Stimulated activated CD8-positive, alpha-beta memory T cell treated with anti-CD3 and anti-CD28 coated beads, Interleukin-4, amount 100 ng/mL, for 1 hour (primary cell): ENCODE measurements at regions not wholly inside any gene's neighbourhood (a gene's known extent, or its start where the extent isn't known, plus 50 kb on each side); places are given as distances from the start of the nearest gene placed in this dataset.

Experiments
- DNase-seq, 2 donors: peaks; one replicate each; pipeline ENCODE4 v3.0.0-alpha.2; 2020; ENCODE audit warnings: low read depth in 2 of 2, low spot score in 1 of 2

DNA sequence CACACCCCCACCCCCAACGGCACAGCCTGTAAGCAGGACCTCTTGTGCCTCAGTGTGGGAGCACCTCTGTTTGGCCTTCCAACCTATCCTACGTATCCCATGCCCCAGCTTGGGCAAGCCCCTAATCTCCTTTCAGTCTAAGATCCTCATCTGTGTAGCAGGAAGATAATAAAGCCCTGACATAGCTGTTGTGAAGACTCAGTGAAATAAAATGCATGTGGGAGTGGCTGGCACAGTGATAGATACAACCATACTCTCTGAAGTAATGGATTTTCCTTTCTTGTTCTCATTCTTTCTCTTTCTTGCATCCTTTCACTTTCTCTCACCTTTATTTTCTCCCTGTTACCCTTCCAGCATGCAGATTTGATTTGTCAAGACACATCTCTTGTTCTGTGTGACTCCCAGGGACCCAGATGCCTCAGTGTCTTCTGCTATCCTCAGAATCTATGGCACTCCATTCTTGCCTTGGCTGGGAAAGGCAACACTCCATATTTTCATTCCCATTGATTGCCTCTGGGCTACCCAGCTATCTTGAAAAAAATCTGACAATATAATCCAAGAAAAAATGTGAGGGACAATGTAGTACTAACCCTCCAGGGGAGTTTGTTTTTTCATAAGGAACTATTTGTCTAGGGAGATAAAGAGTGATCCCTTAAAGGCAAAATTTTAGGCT is 207.2 kb upstream of the SETBP1 start:
- no peak for DNase-seq

DNA sequence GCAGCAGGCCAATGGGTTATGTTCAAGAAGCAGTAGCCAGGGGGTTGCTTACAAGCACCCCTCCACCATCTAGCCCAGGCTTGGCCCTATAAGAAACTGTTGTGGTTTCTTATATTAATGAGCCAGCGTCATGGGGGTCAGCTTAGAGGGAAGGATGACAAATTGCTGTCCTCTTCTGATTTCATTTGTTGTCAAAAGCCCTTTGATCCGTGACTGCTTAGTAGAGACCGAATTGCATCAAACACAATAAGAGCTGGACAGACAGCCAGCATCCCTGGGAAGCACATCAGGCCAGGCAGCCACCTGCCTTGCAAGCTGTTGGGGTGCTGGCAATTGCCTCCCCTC is 206.6 kb upstream of the SETBP1 start:
- no peak for DNase-seq

DNA sequence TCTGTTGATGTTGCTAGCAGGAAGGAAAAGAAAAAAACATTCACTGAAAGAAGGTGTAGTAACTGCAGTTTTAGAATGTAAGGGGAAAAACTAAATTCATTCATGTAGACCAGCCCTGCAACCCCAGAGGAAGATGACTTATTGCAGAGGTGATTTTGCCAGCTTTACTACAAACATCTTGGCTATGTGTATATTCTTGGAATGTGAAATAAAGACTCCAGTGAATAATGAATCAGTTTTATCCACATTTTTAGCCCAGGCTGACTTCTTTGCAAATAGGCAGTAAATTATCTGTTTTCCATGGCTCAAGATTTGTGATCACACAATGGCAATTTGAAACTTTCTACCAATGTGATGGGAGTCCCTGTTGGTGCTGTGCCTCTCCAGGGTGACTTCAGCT is 206.1 kb upstream of the SETBP1 start:
- no peak for DNase-seq

DNA sequence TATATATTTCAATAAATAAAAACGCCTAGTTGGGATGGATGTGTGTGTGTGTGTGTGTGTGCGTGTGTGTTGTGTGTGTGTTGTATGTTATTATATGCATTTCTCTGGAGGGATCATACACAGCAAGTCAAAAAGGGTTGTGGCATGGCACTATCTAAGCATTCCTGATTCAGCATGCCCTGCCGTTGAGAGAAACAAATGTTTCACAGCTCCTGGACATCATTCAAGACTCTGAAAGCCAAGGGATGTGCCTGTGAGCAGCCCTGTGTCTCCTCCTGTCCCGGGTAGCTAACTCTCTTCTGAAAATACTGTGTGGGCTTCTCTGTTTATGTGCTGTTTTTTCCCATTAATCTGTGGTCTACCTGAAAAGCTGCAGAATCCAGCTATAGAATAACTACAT is 197.9 kb upstream of the SETBP1 start:
- DNase-seq, result no peak

DNA sequence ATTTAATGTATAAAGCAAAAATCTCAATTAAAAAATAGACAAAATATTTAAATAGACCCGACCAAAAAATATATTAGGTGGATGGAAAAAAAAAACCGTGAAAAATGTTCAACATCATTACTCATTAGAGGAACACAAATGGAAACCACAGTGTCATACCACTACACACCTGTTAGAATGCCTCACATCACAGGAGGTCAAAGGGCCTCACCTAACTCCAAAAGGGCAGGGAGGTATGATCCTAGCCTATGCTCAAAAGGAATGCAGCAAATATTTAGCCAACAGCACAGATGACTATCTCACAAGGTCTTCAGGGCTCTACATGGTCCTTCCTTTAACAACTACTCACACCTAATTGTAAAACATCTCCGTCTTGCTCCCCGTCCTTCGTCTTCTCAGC is 185.5 kb upstream of the SETBP1 start:
- no peak for DNase-seq

DNA sequence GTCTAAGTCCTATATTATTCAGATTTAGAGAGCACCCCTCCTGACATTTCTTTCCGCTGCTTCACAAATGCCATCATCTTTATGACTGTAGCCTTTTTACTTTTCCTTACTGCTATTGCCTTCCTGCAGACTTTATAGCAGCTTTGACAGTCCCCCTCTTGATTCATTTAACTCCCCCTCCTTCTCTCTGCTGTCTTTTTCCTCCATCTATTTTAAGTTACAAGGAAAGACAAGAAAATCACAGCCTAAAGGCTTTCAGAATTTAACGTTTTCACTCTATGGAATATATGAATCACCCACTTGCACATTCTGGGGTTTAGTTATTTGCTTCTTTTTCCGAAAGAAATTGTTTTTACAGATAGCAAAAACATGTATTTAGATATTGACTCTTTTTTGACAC is 183.4 kb upstream of the SETBP1 start:
- DNase-seq, result no peak

DNA sequence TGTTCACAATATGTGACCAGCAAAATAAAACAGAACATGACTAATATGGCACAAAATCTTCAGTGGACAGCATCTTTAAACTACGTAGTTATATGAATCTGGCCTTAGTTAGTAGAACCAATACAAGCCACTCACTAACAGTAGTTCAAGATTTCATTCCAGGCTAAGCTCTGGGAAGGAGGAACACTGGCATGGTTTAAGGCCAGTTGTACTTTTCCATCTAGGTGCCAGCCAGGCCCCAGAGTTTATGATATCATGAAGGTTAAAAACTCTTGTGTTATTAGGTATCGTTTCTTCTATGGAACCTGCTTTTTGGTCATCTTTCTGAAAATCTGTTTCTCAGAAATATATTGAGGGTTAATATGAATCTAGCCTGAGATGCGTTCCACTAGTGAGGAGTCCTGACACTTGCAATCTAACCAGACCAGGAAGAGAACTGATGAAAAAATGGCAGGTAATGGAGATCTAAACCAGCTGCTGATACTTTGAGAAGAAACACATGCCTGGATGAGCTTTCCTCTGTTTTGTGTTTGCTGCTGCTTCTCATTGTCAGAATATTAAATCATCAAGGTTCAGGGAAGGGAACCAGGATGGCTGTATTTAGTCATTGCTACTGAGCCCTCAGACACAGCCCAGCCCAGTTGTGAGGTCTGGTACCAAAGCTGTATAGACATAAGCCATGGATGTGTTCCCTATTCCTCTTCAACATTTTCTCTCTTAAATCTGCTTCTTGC is 182.8 kb upstream of the SETBP1 start:
- DNase-seq, result no peak

DNA sequence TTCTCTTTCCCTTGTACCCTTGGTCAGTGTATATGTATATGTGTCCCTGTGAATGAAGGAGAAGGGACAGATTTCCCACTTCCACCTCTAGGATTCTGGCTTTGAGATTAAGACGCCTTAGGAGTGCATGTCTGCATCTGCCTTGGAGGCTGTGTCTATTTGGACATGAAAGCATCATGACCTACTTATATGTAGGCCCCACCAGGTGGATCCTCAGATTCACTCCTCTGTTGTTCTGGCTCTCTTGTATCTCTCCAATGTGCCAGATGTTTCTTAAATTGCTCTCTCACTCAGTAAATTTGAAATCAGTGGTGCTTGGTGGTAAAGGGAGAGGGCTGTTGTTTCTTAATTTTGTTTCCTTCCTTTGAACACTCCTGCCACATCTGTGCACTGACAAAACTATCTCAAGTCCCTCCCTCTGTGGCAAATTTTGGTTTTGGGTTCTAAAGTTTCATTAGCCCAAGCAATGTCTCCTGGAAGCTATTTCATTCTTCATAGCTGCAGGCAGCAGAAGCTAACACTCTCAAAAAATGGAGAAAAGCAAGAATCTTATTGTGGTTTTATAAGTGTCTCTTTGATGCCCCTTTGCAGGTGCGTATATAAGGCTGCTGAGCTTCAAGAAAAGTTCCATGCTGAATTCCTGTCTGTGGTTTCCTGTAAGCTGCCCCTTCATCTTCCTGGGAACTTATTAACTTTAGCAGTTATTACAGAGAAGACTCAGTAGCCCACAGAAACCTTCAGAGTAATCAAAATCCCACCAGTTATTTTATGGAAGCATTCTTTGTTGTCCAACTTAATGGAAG is 179.7 kb upstream of the SETBP1 start:
- DNase-seq, result no peak

DNA sequence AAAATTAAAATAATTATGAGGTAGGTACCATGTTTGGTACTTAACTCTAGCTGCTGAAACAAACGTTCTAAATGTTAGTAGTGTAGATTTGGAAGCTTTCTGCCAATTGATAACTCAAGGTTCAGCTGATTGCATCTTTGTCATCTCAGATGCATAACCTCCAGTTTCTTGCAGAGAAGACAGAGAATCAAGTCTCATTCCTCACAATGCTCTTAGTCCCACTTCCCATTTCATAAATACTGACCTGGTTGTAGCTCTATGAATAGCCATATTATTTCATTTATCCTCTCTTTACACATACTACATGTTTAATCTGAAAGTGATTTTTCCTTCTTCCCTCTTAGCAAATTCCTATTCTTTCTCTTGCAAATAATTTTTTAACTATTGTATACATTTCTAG is 178.5 kb upstream of the SETBP1 start:
- no peak for DNase-seq

DNA sequence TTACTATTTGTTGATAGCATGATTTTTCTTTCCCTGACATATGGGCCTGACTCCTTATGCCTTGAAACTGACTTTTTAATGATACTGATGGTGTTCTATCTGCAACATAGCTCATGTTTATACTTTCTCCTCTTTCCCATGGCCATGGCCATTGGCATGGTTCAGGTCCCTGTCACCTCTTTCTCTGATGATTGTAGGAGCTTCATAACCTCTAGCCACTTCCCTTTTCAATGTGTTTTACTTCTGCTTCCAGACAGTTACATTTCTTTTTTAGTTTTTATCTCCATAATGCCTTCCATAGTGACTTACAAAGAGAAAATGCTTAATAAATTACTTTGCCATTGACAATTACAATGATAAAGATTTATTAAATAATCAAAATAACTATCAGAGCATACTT is 177.9 kb upstream of the SETBP1 start:
- no peak for DNase-seq

DNA sequence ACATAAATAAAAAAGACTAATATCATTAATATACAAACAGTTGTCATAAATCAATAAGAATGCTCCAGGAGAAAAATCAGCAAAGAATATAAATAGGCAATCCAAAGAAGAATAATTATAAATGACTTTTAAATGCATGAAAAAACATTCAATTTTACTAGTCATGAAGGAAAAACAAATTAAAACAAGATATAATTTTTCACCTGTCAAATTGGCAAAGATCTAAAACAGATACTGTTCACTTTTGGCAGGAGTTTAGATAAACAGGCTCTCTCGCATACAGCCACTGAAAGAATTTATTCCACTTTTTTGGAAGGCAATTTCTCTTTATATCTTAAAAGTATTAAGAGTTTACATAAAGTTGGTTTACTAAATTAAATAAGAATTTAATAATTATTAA is 176.8 kb upstream of the SETBP1 start:
- DNase-seq, result no peak

DNA sequence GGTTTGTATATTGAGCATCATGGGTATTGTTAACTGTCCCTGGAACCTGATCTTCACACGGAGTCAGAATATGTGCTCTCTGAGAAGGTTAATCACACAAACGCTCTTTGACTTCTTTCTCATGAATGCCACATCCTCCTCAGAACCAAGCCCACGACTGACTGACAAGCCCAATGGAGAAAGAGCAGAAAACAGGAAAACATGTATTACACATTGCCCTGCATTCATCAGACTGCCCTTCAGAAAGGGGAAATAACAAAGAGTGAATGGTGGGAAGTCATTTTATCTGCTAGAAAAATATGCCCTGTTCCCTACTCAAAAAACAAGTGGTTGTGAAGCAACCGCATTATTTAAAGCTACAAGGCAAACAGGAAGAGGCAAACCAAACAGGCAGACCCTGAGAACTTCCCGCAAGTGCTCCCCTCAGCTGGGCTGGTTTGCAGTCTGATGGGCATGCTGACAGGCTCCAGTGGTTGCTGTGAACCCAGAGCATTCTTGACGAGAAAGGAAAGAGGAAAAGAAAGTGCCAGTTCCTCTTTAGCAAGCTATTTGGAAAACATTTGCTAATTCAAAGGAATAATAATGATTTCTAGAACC is 172.9 kb upstream of the SETBP1 start:
- DNase-seq, result peak in 1 of 2 donors; percentile 3

DNA sequence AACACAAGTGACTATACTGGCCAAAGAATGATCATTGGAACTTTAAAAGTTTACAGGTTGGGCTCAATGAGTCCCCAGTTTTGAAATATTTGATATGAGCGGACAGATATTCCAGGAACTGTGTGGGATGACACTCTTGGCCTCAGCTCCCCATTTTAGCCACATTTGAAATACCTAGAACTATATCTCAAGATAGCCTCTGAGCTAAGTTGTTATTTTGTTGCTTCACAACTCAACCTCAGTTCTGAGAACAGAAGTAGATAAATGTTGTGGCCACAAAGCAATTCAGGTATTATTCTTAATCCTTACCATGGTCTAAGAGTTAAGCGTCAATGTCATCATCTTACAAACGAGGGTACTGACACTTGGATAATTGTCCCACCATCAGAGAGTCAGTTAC is 172.2 kb upstream of the SETBP1 start:
- DNase-seq, result no peak

DNA sequence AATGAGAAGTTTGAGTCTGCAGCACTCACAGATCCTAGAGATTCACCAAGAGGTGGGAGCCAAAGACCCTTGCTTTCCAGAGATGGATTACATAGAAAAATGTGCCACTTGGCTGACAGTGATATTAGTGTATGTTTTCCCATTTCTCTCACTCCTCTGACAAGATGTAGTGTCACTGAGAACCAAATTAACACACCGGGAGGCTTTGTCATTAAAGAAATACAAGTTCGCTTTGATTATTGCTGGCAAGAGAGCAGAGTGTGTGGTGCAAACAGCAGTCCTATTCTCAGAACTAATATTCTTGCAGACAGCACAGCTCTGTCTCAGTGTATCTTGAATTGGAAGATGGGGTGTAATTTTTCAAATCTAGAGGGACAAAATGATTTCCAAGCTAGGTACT is 171.6 kb upstream of the SETBP1 start:
- no peak for DNase-seq

DNA sequence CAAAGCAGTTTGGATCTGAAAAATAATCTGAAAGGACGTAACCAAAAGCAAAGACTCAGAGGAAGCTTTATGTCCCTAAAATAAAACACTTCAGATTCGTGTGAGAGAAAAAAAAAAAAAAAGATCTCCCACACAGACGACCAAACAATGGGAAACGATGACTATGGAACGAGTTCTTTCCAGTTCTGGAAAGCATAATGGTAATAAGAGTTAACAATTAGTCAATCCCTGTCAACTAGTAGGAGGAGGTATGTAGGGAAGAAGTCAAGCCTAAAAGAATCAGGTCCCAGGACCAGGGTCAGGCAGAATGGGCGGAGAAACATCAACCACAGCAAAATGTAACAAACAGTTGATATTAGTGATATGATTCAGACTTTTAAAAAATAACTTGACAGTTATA is 170.3 kb upstream of the SETBP1 start:
- DNase-seq, result no peak

DNA sequence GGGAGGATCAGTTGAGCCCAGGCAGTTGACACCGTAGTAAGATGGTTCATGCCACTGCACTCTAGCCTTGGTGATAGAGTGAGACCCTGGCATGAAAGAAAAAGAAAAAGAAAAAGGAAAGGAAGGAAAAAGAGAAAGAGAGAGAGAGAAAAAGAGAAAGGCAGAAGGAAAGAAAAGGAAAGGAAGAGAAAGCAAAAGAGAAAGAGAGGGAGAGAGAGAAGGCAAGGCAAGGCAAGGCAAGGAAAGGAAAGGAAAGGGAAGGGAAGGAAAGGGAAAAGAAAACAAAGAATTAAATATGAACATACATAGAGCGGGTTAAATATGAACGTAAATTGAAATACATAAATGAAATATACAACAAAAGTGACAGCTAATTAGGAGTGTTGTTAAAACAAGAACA is 167.5 kb upstream of the SETBP1 start:
- DNase-seq, result no peak

DNA sequence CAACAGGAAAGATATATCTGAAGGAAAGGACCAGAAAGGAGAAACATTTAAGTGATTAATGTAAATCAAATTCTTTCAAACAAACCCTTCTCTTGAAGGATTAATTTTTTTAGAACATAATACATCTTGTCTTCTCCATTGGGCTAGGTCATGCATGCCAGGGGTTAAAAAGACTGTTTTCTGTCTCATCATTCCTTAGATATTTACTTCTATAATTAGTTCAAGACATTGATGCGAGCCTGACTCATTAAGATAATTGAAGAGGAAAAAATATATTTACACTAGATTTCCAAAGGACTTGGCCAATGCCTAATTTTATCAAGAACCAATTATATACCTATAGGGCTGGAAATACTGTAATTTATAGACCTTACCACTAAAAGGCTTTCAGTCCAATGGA is 166.6 kb upstream of the SETBP1 start:
- no peak for DNase-seq

DNA sequence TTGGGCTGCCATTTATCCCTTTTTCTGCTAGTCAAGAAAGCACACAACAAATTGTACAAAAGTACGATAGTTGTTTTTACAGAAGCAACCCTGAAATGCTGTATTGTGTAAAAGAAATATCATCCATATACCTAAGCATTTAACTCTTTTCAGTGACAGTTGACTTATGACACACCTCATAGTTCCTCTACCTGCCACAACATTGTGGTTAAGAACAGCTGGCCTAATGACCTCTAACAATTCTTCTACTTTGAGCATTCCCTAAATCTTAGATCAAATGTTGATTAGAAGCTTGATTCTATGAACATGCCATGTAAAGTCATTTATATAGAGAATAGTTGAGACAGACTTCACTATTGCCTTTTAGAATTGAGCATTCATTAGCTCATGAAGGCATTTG is 165.9 kb upstream of the SETBP1 start:
- DNase-seq, result no peak

DNA sequence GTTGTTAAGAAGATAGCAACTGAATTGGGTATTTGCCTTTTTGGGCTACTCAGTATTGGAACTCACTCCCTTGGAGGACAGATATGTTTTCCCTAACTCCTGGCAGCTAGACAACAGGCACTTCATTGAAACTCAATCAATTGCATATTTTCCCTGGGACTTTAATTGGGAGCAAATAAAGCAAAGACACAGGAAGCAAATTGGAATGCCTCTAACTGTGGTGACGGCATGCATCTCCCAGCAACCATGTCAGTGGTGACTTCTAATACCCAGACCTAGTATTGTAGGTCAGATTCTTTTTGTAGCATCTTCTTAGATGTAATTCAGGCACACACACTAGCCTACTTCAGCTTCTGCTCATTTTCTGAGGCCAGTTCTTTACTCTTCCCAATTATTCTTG is 164.2 kb upstream of the SETBP1 start:
- DNase-seq, result no peak

DNA sequence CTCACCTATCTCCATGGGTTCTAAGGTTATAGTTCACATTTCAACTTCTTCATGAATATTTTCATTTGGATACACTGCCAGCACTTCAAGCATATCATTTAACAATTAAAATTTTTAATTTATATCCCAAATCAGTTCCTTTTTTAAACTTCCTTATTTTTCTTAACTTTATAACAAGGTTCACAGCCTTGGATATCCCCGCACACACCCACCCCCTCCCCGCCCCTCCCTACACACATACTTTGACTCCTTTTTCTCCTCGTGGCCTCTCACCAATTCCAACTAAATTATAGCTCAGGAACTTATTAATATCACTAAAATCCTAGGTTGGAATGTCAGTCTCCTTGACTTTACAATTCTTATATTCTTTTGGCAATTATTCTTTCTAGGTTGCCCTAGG is 163.6 kb upstream of the SETBP1 start:
- DNase-seq, result no peak

DNA sequence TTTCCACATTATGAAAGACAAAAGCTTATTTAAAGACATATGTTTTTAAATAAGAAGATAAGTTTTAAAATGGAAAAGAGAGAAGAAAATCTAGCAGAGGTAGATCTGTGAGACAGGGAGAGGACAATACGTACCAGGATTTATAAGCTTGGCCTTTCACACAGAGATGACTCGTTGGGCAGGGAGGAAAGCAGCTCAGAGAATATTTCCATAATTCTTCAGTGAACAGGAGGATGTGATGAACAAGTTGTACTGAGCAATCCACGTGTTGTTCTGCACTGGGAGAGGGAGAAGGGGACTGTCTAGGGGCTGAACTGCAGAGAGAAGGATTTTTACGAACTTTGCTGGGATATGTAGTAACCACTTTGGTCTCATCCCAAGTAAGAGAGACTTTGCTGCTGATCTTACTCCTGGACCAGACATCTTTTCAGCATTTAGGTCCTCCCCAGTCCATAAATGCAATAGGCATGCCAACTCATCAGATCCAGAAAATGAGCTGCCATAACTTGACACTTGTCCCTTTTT is 162.5 kb upstream of the SETBP1 start:
- DNase-seq, result no peak

DNA sequence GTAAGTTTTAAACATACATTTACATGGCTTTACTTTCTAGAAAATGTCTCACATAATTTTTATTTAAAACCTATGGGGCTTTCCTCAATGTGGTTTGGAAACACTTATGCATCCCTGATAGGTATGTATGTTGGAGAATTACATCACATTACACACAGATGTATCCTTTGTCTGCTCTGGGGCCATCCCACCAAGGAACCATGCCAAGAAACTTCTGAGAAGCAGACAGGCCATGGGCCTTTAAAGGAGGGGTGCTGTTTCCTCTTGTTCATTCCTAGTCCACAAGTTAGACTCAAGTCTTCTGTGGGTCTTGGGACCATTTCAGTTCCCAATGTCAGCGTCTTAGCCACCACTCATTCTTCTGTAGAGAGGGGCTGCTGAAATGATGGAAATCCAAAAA is 162.0 kb upstream of the SETBP1 start:
- DNase-seq, result no peak
